GM19452 (cell line): ENCODE measurements at regions not wholly inside any gene's neighbourhood (a gene's known extent, or its start where the extent isn't known, plus 50 kb on each side); places are given as distances from the start of the nearest gene placed in this dataset.
"Not testable (repeated sequence)": the region's sequence is repeated elsewhere in the genome, so short reads cannot be mapped to it uniquely, and the experiment has no call there.

ENCODE experiments used
- ATAC-seq: cut with Tn5 transposase; IDR thresholded peaks from one replicate; pipeline ENCODE4 v1.9.1; 2021; ENCODE audit not compliant: unreplicated experiment

DNA sequence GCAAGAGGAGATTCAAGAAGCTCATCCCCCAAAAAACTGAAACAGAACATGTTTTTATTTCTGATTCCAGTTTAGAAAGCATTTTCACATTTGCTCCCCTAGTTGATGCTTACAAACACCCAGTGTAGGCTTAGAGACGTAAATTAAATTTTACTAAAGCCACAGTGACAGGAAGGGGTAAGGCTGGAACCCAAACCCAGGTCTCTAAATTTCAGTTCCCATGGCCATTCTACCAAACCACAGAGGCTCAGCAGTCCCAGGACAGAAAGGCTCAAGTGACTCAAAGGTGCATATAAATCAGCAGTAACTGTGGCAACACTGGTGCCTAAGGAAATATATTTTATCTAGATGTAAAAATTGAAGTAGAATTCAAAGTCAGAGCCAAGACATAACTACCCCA lies 128.7 kb downstream of the CEP120 start:
- peak; percentile 70 for ATAC-seq

DNA sequence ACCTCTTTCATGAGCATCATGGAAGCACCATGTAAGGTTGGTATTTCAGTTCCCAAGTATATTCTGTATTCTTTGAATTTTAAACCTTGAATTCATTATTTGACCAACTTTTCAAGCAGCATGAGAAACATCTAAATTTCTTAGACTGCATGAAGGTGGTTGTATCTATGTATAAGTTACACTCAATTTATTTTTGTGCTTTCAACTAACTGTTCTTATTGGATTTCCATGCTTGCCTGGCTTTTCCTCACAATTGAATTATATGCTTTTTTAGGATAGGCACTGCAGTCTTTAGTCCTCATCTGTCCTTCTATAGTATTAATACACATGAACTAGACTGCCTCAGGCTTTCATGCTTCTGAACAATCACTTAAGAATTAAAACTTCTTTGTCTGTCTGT lies 134.0 kb downstream of the CEP120 start:
- ATAC-seq: no peak

DNA sequence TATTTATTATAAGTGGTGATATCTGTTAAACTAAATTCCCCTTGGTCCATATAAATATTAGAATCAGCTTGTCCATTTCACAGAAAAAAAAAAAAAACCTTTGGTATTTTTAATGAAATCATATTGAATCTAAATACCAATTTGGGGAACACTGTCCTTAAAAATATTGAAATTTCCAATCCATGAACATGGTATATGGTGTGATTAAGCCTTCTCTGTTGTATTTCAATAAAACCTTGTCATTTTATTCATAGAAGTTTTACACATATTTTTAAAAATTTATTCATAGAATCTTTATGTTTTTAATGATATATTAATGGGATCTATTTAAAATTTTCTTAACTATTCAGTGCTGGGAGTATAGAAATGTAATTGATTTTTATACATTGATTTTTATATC lies 135.3 kb downstream of the CEP120 start:
- ATAC-seq: no peak

DNA sequence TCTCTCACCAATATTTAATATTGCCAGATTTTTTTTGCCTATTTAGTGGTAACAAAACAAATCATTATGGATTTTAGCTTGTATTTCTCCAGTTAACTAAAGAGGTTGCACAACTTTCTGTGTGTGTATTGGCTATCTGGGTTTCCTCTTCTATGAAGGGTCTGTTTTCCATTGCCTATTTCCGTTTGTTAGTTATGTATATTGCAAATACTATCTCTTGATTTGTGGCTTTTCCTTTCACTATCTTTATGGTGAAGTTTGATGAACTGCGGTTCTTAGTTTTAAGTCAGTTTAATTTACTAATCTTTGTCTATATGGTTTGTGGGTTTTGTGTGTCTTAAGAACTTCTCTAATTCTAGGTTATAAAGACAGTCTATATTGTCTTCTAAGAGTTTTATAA lies 136.3 kb downstream of the CEP120 start:
- ATAC-seq: no peak

DNA sequence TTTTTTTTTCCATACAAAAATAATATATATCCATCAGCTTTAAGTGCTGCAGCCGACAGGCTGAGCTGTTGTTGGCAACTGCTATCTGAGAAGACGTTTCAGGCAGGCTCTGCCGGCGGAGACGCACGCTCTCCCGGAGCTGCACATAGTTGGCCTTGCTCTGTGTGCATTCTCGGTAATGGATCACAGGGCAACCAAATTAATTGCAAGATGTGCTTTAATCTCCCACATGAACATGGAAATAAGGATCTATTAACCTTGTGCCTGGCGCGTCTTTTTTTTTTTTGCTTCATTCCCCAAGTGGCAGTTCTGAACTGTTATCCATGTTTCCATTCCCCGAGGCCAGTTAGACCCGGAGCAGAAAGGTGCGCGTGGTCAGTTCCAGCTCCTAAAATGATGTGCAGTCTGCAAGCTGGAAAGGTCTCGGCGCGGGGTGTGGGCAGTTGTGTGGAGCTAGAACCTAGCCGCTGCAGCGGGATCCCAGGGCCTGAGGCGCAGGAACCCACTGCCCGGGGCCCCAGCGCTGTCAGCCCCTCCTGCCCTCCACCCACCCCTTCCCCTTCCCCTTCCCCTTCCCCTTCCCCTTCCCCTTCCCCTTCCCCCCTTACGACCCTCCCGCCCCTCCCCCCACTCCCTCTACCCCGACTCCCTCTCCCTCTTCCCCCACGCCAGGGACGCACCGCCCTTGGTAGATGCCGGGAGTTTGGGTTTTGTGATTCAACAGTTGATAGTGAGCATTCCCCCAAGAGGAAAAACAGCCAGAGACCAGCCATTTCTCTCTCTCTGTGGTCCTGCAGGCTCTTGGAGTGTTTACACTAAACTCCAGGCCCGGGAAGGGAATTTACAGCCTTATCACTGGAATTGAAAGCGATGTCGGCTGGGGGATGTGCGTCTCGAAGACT lies 137.8 kb downstream of the CEP120 start:
- no peak for ATAC-seq

DNA sequence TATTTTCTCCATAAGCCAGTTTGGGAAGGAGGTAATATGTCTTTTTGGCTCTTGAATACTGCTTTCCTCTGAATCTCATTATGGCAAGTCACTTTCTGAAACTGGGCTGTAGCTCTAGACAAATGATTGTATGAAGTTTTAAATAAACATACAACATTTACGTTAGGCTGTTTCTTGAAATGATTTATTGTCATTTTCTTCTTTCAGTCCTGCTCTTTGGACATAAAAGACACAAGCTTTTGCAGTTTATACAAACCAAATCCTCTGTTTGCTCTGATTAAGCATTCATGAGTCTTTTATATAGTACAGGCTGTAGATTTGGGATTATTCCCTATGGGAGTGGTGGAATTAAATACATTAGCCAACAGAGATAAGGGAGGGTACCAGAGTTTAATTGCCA lies 139.7 kb downstream of the CEP120 start:
- ATAC-seq: no peak

DNA sequence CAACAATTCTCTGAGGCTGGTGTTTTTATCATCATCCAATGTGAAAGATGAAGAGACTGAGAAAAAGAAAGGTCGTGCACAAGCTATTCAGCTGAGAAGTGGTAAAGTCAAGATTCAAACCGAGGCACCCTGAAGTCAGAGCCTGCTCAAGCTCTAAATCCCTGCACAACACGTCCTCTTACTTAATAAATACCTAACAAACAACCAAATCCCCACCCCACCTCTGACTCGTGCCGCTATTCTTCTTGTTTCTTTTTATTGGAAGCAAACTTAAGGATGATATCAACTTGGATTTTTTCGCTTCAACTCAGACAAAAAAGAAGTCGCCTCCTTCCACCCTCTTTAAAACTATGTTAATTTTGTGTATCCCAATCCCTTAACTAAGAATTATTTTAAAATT lies 140.2 kb downstream of the CEP120 start:
- ATAC-seq: no peak

DNA sequence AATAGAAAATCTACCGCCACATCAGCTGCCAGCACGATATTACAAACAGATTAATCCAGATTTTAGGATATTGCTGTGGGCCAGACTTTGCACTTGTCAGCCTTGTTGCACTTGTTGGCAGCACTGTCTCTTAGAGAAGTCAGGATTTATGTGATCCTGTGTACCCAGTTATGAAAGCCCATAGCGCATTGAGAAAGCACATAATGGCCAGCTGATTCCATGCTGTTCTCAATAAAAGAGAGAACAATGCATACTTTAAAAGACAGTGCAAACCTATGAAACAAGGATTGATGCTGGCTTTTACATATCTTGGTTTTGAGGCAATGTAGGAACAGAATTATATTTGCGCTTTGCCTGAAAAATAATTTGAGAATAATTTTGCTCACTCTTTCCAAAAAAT lies 140.8 kb downstream of the CEP120 start:
- no peak for ATAC-seq

DNA sequence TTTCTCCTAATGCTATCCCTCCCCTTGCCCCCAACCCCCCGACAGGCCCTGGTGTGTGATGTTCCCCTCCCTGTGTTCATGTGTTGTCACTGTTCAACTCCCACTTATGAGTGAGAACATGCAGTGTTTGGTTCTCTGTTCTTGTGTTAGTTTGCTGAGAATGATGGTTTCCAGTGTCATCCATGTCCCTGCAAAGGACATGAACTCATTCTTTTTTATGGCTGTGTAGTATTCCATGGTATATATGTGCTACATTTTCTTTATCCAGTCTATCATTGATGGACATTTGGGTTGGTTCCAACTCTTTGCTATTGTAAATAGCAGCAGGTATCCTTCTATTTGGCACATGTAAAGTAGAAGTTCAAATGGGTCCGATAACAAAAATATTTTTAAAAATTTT lies 142.3 kb downstream of the CEP120 start:
- ATAC-seq: not testable (repeated sequence)

DNA sequence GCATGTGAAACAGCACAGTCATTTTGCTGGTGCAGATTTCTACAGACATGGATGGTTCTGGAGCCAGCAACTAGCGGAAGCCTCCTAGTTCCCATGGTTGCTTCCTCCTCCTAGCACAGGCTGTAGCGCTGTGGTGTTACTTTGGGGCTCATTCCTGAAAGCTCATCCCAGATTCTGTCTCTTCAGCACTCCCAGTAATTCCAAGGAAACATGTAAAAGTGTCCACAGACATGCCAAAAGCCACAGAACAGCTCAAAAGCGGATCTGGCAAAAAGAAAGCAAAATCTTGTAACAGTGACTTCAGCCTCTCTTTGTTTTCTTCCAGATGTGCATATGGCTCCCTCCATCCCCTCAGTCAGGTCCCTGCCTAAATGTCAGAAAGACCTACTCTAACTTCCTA lies 144.1 kb downstream of the CEP120 start:
- ATAC-seq: no peak

DNA sequence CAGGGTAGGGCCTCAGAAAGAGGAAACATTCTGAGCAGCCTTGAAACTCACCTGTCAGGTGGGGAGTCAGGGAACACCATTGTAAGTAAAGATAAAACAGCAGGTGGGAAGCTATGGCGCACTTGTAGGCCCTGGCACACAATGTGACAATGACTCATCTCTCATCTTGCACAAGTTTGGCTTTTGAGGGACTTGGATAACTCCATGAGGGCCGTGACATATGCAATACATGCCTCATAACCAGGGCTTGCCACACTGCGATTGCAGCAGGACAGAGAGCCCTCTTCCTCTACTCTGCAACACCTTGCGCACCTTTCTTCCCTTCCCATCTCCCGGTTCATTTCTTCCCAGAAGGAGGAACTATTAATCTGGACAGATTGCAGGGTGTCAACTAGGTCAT lies 144.9 kb downstream of the CEP120 start:
- ATAC-seq: no peak

DNA sequence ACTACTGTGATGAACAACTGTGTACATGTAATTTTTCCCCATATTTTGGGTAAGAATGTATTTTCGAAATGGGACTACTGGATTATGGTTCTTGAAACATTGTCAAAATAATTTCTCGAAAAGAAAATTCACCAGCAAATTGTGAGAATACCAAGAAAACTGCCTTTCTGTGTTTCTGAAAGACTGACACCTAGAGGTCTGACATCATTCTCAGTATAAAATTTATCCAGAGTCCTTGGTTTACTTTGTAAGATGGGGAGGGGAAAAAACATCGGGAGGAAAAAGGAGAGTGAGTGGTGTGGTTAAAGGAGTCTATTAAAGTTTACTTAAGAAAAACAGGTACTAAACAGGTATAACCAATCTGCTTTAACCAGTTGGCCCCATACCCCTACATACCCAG lies 149.2 kb downstream of the CEP120 start:
- ATAC-seq: no peak

DNA sequence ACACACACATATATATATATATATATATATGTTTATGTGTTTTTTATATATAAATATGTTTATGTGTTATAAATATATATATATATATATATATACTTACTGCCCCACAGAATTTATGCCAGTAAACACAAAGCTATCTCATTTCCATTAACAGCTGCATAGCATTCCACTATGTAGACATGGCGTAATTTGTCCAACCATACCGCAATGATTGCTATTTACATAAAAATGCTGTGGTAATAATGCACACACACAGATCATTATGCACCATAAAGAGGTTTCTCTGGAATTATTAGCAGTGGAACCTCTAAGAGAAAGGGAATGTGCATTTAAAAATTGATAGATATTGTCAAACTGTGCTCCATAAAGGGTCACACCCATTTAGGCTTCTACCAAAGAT lies 150.1 kb downstream of the CEP120 start:
- no peak for ATAC-seq

DNA sequence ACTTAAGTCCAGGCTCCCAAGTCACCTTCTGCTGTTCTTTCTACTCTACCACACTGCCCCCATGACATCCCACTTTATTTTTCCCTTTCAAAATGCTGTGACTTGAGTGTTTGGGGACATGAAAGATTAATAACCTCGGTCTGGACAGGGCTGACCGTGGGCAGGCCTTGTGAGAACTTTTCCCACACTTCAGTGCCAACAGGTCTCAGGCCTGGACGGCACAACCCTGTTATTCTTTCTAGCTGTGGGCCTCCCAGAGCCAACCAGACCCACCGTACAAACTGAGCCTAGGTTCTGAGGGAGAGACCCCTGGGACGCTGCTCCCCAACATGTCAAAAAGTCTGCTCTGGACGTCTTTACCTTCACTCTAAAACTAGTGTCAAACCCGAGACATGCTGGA lies 153.4 kb downstream of the CEP120 start:
- ATAC-seq: no peak

DNA sequence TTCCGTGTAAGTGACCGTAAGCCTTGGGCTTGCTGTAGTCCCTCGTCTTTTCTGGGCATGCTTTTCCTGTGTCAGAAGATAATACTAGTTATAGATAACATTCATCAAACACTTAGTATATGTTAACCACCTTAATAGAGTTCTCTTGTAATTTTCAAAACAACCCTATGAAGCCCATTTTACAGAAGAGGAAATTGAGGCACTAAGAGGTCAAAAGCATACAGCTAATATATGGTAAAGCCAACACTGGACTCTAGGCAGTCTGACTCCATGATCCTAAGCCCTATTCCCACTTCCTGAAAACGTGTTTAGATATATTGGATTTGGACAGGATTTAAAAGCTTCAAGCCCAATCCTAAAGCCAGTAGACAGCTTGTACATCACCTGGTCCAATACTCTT lies 153.8 kb downstream of the CEP120 start:
- ATAC-seq: no peak

DNA sequence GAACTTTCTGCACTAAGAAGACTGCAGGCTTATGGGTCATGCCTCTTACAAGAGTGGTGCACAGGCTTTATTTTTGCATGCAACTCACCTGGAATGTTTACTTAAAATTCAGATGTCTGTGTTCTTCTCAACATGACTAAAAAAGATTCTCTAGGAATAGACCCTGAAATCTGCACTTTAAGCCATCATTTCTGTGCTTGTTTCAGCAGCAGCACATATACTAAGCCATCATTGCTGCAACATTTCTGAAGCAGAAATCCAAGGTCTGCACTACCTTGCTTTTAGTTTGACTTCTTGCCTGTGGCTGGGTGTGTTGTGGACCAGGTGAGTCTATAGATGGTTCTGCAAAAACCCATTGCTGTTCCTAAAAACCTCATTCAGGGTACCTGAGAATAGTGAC lies 156.8 kb downstream of the CEP120 start:
- ATAC-seq: no peak

DNA sequence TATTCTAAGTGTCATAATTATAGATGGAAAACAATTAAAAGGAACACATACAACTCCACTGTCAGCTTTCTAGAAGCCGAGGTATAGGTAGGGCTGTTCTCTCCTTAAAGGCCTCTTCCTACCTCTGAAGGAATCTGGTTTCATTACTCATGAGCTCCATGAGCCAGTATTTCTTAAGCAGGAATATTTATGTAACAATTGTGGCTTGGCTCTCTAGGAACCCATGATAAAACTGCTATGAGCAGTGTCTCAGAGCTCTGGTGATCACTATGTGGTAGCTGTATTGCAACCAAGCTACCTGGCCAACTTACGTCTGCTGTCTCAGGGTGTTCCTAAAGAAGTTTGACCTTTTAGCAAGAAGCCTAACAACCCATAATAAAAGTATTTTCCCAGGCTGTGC lies 157.7 kb downstream of the CEP120 start:
- no peak for ATAC-seq

DNA sequence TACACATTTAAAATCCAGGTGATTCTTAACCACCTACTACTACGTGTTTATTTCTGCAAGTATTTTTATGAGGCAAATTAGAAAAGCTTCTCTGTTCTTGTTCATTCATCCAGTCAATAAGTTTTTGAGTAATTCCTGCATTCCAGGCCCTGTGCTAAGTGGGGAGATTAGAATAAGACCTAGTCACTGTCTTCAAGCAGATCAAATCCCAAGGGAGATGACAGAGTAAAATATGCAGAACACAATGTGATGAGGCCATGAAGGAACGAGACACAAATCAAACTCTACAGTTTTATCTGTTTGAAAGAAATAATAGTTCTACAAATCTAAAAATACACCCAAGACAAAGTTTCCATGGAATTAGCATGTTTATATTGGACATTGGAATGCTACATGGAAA lies 158.8 kb downstream of the CEP120 start:
- ATAC-seq: no peak

DNA sequence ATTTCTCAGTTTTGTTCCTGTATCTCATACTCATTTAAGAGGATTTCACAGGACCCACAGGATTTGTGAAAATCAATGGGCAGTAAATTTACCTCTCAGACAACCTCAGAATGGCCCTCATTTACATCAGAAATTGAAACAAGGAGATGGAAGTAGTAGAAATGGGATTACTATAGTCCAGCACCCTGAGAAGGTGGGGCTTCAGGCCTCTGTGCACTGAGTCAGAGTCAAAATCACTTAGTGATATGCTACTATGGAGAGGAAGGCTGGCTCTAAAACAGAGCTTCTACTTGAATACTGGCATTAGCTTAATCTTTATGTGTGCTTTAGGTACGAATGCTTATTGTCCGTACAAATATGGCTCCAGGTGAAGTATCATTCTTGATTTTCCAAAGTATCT lies 159.3 kb downstream of the CEP120 start:
- no peak for ATAC-seq

DNA sequence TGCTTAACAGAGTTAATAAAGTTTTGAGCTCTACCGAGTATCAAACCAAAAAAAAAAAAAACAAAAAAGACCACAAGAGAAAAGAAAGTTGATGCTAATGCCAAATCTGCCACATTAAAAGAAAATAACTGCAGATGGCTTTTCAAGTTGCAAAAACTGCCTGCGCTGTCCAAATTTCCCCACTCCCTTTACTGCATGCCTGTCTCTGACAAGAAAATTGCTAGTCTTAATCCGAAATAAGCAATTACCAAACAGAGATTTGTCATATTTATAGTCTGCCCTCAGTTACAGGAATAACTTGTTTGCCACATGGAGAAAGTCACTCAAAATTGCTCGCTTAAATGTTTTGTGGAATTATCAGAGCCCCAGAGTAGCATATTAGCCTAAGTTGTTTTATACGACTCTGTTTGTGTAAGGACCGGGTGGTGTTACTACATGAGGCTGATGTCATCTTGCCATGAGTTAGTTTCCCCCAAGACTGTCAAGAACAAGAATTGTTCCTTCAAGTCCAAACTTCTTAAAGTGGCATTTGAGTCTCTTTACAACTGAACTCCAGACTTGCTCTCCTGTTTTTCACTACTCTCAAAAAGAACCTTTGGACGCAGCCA lies 160.9 kb downstream of the CEP120 start:
- no peak for ATAC-seq

DNA sequence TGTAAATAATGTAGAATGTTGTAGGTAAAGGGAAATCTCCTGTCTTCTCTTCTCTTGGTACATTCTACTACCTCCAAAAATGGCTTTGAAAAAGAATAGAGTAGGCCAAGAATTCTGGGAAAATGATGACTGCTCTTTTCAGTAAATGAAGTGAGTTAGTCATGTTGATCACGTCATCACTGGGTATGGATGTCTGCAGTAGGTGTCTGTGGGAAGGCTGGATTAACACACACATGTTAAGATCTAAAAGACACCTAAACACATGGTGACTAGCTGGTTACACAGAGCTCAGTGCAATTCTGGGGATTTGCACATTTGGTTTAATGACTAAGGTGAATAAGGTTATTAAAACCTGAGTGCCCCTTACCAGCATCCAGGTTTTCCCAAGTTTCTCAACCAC lies 161.5 kb downstream of the CEP120 start:
- ATAC-seq: no peak

DNA sequence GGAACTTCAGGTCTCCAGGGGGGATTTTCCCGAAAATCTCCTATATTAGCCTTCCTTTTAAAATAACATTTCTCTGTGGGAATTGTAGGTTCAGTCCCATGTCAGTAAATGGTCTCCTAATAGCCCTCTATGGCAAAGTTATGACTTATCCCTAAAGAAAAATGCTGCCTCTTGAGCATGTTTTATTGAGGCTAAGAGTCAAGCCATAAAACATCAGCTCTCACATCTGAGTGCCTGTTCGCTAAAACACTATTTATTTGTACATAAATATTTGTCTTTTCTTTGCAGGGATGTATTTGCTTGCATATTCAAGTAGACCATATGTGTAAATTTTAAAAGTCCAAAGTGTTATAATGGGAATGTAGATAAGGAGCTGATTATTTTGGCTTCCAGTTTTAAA lies 160.4 kb downstream of the PRDM6 start:
- ATAC-seq: no peak

DNA sequence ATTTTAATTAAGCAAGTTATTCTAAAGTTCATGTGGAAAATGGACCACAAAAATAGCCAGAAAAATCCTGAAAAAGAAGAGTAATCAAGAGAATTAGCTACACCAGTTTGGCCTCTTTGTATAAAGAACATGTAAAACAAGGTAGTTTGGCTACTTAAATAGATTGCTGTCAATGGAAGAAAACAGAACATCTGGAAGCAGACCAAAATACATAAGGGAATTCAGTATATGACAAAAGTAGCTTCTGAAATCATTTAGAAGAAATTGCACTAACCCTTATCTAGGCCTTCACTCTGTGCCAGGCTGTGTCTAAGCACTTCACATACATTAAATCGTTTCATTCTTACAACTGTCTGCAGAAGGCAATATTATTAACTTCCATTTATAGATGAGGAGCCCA lies 156.6 kb downstream of the PRDM6 start:
- no peak for ATAC-seq
